ENCODE measurements at regions not wholly inside any gene's neighbourhood (a gene's known extent, or its start where the extent isn't known, plus 50 kb on each side); places are given as distances from the start of the nearest gene placed in this dataset.

- intact Hi-C loops (cut with micrococcal nuclease; ENCODE audit: unreplicated experiment), result no loop called here
- no TSS peak for BruUV-seq (replicated peaks)
- POLR2A ChIA-PET, result no interaction called here
- in situ Hi-C loops (cut with HindIII; ENCODE audit: low pct_unique_long_range_greater_than_20kb, low sequenced_read_pairs), result no loop called here
- no peaks in the 10 kb centered on the region for H3K4me1 ChIP-seq (ENCODE audit: control insufficient read depth, insufficient read depth, low read length)
- CTCF ChIA-PET, result interaction anchor here (0.6 kb wide), 1 partner anchor 46 kb away, joined by 3 read pairs; no protein-coding TSS in a partner anchor
- no peaks in the 10 kb centered on the region for H3K36me3 ChIP-seq (ENCODE audit: control insufficient read depth, insufficient read depth, low read length)
- TF ChIP-seq POLR2AphosphoS5 (IDR thresholded peaks at IDR 0.05; ENCODE audit: low read depth, low read length), result no peak
- TF ChIP-seq SIN3A (IDR thresholded peaks at IDR 0.05; ENCODE audit: borderline replicate concordance, insufficient read depth, low read depth, low read length), result no peak
- TF ChIP-seq REST (IDR thresholded peaks at IDR 0.05; ENCODE audit: insufficient read depth in 1 of 2, low read depth in 2 of 2, low read length in 1 of 2), result no peak
- no peak for TF ChIP-seq CTCF (IDR thresholded peaks at IDR 0.05)
- TF ChIP-seq TCF7L2 (IDR thresholded peaks at IDR 0.05; ENCODE audit: low read depth, low read length), result no peak
- no peak overlapping the region for H3K4me3 ChIP-seq (ENCODE audit: low read depth in 2 of 2, low read length in 2 of 2)
- ATAC-seq (no peak), DNase-seq (ENCODE audit: low read depth, low spot score) (no peak)
- no peak overlapping the region for H3K27ac ChIP-seq (ENCODE audit: low read length)
- no peaks in the 10 kb centered on the region for H3K27me3 ChIP-seq (ENCODE audit: control insufficient read depth, insufficient read depth, low read length)
- no peaks in the 10 kb centered on the region for H3K9me3 ChIP-seq (ENCODE audit: control insufficient read depth, insufficient read depth, low read depth, low read length)
Measured at GRCh38 chr1:191970116-191970515, 188.1 kb upstream of the RGS18 start.

- BruUV-seq (replicated peaks), result no TSS peak
- Histone ChIP-seq H3K4me3 (ENCODE audit: low read depth in 2 of 2, low read length in 2 of 2) (no peak overlapping the region), H3K36me3 (ENCODE audit: control insufficient read depth, insufficient read depth, low read length) (no peaks in the 10 kb centered on the region), H3K9me3 (ENCODE audit: control insufficient read depth, insufficient read depth, low read depth, low read length) (no peaks in the 10 kb centered on the region), H3K27ac (ENCODE audit: low read length) (no peak overlapping the region), H3K4me1 (ENCODE audit: control insufficient read depth, insufficient read depth, low read length) (no peaks in the 10 kb centered on the region), H3K27me3 (ENCODE audit: control insufficient read depth, insufficient read depth, low read length) (no peaks in the 10 kb centered on the region)
- in situ Hi-C loops (cut with HindIII; ENCODE audit: low pct_unique_long_range_greater_than_20kb, low sequenced_read_pairs) (no loop called here), intact Hi-C loops (cut with micrococcal nuclease; ENCODE audit: unreplicated experiment) (no loop called here)
- ChIA-PET CTCF (no interaction called here), POLR2A (no interaction called here)
- no peak for TF ChIP-seq TCF7L2 (IDR thresholded peaks at IDR 0.05; ENCODE audit: low read depth, low read length)
- no peak for TF ChIP-seq POLR2AphosphoS5 (IDR thresholded peaks at IDR 0.05; ENCODE audit: low read depth, low read length)
- TF ChIP-seq SIN3A (IDR thresholded peaks at IDR 0.05; ENCODE audit: borderline replicate concordance, insufficient read depth, low read depth, low read length), result no peak
- ATAC-seq (no peak), DNase-seq (ENCODE audit: low read depth, low spot score) (no peak)
Measured at GRCh38 chr1:191971447-191971846, 186.8 kb upstream of the RGS18 start.

GRCh38 chr1:191974004-191974403 is 184.3 kb upstream of the RGS18 start:
- no peaks in the 10 kb centered on the region for H3K27me3 ChIP-seq (ENCODE audit: control insufficient read depth, insufficient read depth, low read length)
- no peaks in the 10 kb centered on the region for H3K9me3 ChIP-seq (ENCODE audit: control insufficient read depth, insufficient read depth, low read depth, low read length)
- POLR2A ChIA-PET, result no interaction called here
- CTCF ChIA-PET, result no interaction called here
- no peak overlapping the region for H3K4me3 ChIP-seq (ENCODE audit: low read depth in 2 of 2, low read length in 2 of 2)
- no peaks in the 10 kb centered on the region for H3K4me1 ChIP-seq (ENCODE audit: control insufficient read depth, insufficient read depth, low read length)
- BruUV-seq (replicated peaks), result no TSS peak
- no peak for ATAC-seq
- no peak overlapping the region for H3K27ac ChIP-seq (ENCODE audit: low read length)
- in situ Hi-C loops (cut with HindIII; ENCODE audit: low pct_unique_long_range_greater_than_20kb, low sequenced_read_pairs), result no loop called here
- no peaks in the 10 kb centered on the region for H3K36me3 ChIP-seq (ENCODE audit: control insufficient read depth, insufficient read depth, low read length)
- TF ChIP-seq POLR2AphosphoS5 (IDR thresholded peaks at IDR 0.05; ENCODE audit: low read depth, low read length), result no peak
- no peak for TF ChIP-seq CTCF (IDR thresholded peaks at IDR 0.05)
- TF ChIP-seq SIN3A (IDR thresholded peaks at IDR 0.05; ENCODE audit: borderline replicate concordance, insufficient read depth, low read depth, low read length), result no peak
- TF ChIP-seq TCF7L2 (IDR thresholded peaks at IDR 0.05; ENCODE audit: low read depth, low read length), result no peak
- TF ChIP-seq REST (IDR thresholded peaks at IDR 0.05; ENCODE audit: insufficient read depth in 1 of 2, low read depth in 2 of 2, low read length in 1 of 2), result no peak
- intact Hi-C loops (cut with micrococcal nuclease; ENCODE audit: unreplicated experiment), result no loop called here
- no peak for DNase-seq (ENCODE audit: low read depth, low spot score)
